Body of pancreas (tissue), 4 donors: ENCODE measurements at regions not wholly inside any gene's neighbourhood (a gene's known extent, or its start where the extent isn't known, plus 50 kb on each side); places are given as distances from the start of the nearest gene placed in this dataset.

ENCODE experiments used
- ATAC-seq: fragments of 150-250 bp; one replicate; pipeline ENCODE4 v1.9.1; 2016
- DNase-seq, 4 donors: peaks; one replicate each; pipeline ENCODE4 v3.0.0-alpha.2; 2019
- H3K27ac ChIP-seq, 4 donors: fragments of 200-600 bp; sonication (generic); 1 replicate in 3 of 4; 2 replicates in 1 of 4; pipeline versions ENCODE4 v1.5.1 to v1.6.1; 2016 to 2019; ENCODE audit warnings: mild to moderate bottlenecking in 1 of 4, mixed read lengths in 1 of 4, moderate library complexity in 1 of 4
- H3K27me3 ChIP-seq, 2 donors: fragments of 200-600 bp; sonication (generic); one replicate each; pipeline ENCODE4 v1.6.0; 2016; ENCODE audit warnings: mild to moderate bottlenecking in 1 of 2
- H3K36me3 ChIP-seq, 2 donors: fragments of 200-600 bp; sonication (generic); replicated peaks in 1 of 2; 2 replicates each; pipeline ENCODE4 v1.5.1; 2016; ENCODE audit warnings: low read depth in 2 of 2; ENCODE audit not compliant: insufficient read depth in 1 of 2
- H3K4me1 ChIP-seq: fragments of 200-600 bp; sonication (generic); one replicate; pipeline ENCODE4 v1.6.0; 2016
- H3K4me3 ChIP-seq, 2 donors: fragments of 200-600 bp; sonication (generic); 1 replicate in 1 of 2; 2 replicates in 1 of 2; pipeline ENCODE4 v1.5.1; 2016 to 2019
- H3K9me3 ChIP-seq, 3 donors: fragments of 200-600 bp; sonication (generic); 1 replicate in 2 of 3; 2 replicates in 1 of 3; pipeline ENCODE4 v1.5.1; 2016
- CTCF ChIP-seq, 7 experiments: fragments of 450-650 bp in 4 of 7; fragments of 200-600 bp in 3 of 7; sonication (generic) in 3 of 7; IDR thresholded peaks; one replicate each; pipeline ENCODE4 v1.5.1; 2016 to 2019; ENCODE audit warnings: antibody characterized with exemption in 7 of 7
- POLR2A ChIP-seq, 3 donors: fragments of 450-650 bp; IDR thresholded peaks; one replicate each; pipeline ENCODE4 v1.6.1; 2016; ENCODE audit warnings: antibody characterized with exemption in 3 of 3, mild to moderate bottlenecking in 2 of 3
- WGBS, 2 donors: methylation state at CpG; one replicate each; pipeline ENCODE4 v1.1.5; 2017; 5-methylcytosine and 5-hydroxymethylcytosine counted together
- intact Hi-C: fragments of 100-400 bp; cut with DNase I; formaldehyde crosslinking; loops from one replicate; pipeline ENCODE4 v1.15.1; 2023

- intact Hi-C loops, result no loop called here
- H3K4me1 ChIP-seq, result no peaks in the 10 kb centered on the region
- no peak overlapping the region for H3K27ac ChIP-seq
- no peaks in the 10 kb centered on the region for H3K9me3 ChIP-seq
- WGBS, 2 donors, result 60 to 71% methylated on average over 4 of the region's 4 CpGs
- H3K36me3 ChIP-seq, result no peaks in the 10 kb centered on the region
- no peak overlapping the region for H3K4me3 ChIP-seq
- TF ChIP-seq POLR2A (IDR thresholded peaks at IDR 0.05) (no peak), CTCF (IDR thresholded peaks at IDR 0.05) (no peak)
- H3K27me3 ChIP-seq, result no peaks in the 10 kb centered on the region
- no peak for ATAC-seq
- DNase-seq, result no peak
Measured at GRCh38 chr14:56745097-56745496, 65.2 kb downstream of the OTX2 start.

DNA sequence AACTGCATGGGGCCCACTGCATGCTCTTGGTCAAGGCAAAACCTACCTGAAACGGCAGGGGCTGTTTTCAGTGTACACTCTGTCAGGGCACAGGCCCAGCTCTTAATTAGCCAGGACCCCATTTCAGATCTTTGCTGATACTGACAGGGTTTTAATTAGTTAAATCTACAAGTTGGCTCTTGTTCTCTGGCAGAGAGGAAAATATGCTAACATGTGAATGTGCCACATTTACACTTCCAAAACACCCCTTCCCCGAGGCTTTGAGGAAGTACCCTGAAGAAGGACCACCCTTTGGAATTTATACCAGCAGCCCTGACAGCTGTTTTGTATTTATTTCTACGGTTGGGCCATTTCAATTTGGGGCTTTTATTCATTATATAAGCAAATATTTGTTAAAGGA is 66.3 kb downstream of the OTX2 start:
- no peaks in the 10 kb centered on the region for H3K4me1 ChIP-seq
- intact Hi-C loops, result no loop called here

DNA sequence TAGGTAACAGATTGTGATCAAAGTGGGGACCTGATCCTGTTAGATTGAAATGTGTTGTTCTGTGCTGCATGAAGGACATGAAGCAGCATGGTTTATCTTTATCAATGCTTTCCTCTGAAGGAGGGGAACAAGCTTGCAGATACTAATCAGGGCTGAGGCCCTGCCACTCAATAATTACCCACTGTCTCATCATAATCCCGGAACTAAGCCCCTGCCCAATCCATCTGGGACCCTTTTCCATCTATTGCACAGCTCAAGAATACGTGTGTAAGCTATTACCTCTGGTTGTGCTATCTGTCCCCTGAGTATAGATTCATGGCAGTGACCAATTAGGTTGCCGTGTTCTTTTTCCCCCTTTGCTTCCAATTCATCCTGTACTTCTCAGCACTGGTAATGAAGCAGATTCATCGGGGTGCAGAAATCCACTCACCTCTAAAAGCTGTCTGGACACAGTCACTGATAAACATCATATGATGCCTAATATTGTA is 67.8 kb downstream of the OTX2 start:
- WGBS, 2 donors, result 90 to 93% methylated on average over 4 of the region's 4 CpGs
- intact Hi-C loops, result no loop called here
- no peak for ATAC-seq
- TF ChIP-seq POLR2A (IDR thresholded peaks at IDR 0.05) (no peak), CTCF (IDR thresholded peaks at IDR 0.05) (no peak)
- Histone ChIP-seq H3K27ac (no peak overlapping the region), H3K4me3 (no peak overlapping the region), H3K36me3 (no peaks in the 10 kb centered on the region), H3K4me1 (no peaks in the 10 kb centered on the region), H3K9me3 (no peaks in the 10 kb centered on the region), H3K27me3 (no peaks in the 10 kb centered on the region)
- DNase-seq, result no peak

More for the DNA sequence above, 66.3 kb downstream of the OTX2 start:
- no peaks in the 10 kb centered on the region for H3K36me3 ChIP-seq
- H3K4me3 ChIP-seq, result no peak overlapping the region
- H3K9me3 ChIP-seq, result no peaks in the 10 kb centered on the region
- DNase-seq (no peak), ATAC-seq (no peak)
- no peak overlapping the region for H3K27ac ChIP-seq
- TF ChIP-seq CTCF (IDR thresholded peaks at IDR 0.05) (no peak), POLR2A (IDR thresholded peaks at IDR 0.05) (no peak)
- 45 to 61% methylated on average over 3 of the region's 3 CpGs for whole genome bisulfite sequencing, 2 donors
- no peaks in the 10 kb centered on the region for H3K27me3 ChIP-seq

DNA sequence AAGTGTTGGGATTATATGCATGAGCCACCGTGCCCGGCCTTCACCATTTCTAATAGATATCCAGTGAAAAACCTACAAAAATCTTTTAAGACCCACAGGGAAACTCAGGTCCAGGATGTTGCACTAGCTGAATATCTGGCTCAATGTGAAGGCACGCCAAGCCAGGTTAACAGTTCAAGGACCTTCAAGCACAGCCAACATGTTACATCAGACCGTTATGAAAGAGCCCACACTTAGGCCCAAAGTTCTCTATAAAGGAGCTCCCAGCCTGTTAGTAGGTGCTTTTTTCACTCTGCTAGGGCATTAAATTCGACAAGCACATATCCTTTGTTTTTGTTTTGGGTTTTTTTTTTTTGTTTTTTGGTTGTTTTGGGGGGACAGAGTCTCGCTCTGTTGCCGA is 69.0 kb downstream of the OTX2 start:
- H3K27me3 ChIP-seq, result no peaks in the 10 kb centered on the region
- no peak overlapping the region for H3K4me3 ChIP-seq
- no peak overlapping the region for H3K27ac ChIP-seq
- 81 to 85% methylated on average over 7 of the region's 7 CpGs for WGBS, 2 donors
- H3K9me3 ChIP-seq, result no peaks in the 10 kb centered on the region
- intact Hi-C loops, result no loop called here
- DNase-seq (no peak), ATAC-seq (no peak)
- TF ChIP-seq CTCF (IDR thresholded peaks at IDR 0.05) (no peak), POLR2A (IDR thresholded peaks at IDR 0.05) (no peak)
- no peaks in the 10 kb centered on the region for H3K4me1 ChIP-seq
- H3K36me3 ChIP-seq, result no peaks in the 10 kb centered on the region

- Histone ChIP-seq H3K36me3 (no peaks in the 10 kb centered on the region), H3K9me3 (no peaks in the 10 kb centered on the region), H3K27me3 (no peaks in the 10 kb centered on the region), H3K27ac (no peak overlapping the region), H3K4me3 (no peak overlapping the region), H3K4me1 (no peaks in the 10 kb centered on the region)
- DNase-seq (no peak), ATAC-seq (no peak)
- 68 to 89% methylated on average over 1 of the region's 1 CpG for WGBS, 2 donors
- TF ChIP-seq CTCF (IDR thresholded peaks at IDR 0.05) (no peak), POLR2A (IDR thresholded peaks at IDR 0.05) (no peak)
- intact Hi-C loops, result no loop called here
Measured at GRCh38 chr14:56738020-56738419, 72.3 kb downstream of the OTX2 start.
